H9 (cell line): ENCODE measurements at regions not wholly inside any gene's neighbourhood (a gene's known extent, or its start where the extent isn't known, plus 50 kb on each side); places are given as distances from the start of the nearest gene placed in this dataset.

Experiments
- DNase-seq: peaks from one replicate; pipeline ENCODE4 v3.0.0-alpha.2; 2017
- H2AFZ ChIP-seq: one replicate; pipeline ENCODE4 v1.6.1; 2013; ENCODE audit warnings: mild to moderate bottlenecking, low read length, control low read depth, moderate library complexity
- H2AK5ac ChIP-seq: 2 replicates; pipeline ENCODE4 v1.6.1; 2013; ENCODE audit warnings: low read length, control low read depth, mixed read lengths; ENCODE audit not compliant: insufficient read length
- H2BK120ac ChIP-seq: one replicate; pipeline ENCODE4 v1.6.1; 2013; ENCODE audit warnings: low read depth, mild to moderate bottlenecking, low read length, control low read depth, inconsistent platforms; ENCODE audit not compliant: poor library complexity, severe bottlenecking
- H2BK12ac ChIP-seq: 2 replicates; pipeline ENCODE4 v1.6.1; 2013; ENCODE audit warnings: low read length, control low read depth, mixed read lengths, low read depth; ENCODE audit not compliant: insufficient read length
- H2BK15ac ChIP-seq: 2 replicates; pipeline ENCODE4 v1.6.1; 2013; ENCODE audit warnings: low read depth, low read length, control low read depth
- H2BK20ac ChIP-seq: one replicate; pipeline ENCODE4 v1.6.1; 2013; ENCODE audit warnings: low read depth, mild to moderate bottlenecking, low read length, control low read depth, inconsistent platforms; ENCODE audit not compliant: poor library complexity, severe bottlenecking
- H2BK5ac ChIP-seq: 2 replicates; pipeline ENCODE4 v1.6.1; 2013; ENCODE audit warnings: low read length, control low read depth, mixed read lengths; ENCODE audit not compliant: insufficient read length
- H3K14ac ChIP-seq: 2 replicates; pipeline ENCODE4 v1.6.1; 2013; ENCODE audit warnings: low read length, control low read depth; ENCODE audit not compliant: insufficient read depth
- H3K18ac ChIP-seq: 2 replicates; pipeline ENCODE4 v1.6.1; 2013; ENCODE audit warnings: low read depth, mild to moderate bottlenecking, mixed read lengths, low read length, control low read depth; ENCODE audit not compliant: insufficient read length
- H3K23ac ChIP-seq: 2 replicates; pipeline ENCODE4 v1.6.1; 2013; ENCODE audit warnings: low read length, control low read depth, mixed read lengths, low read depth; ENCODE audit not compliant: insufficient read length
- H3K23me2 ChIP-seq: 2 replicates; pipeline ENCODE4 v1.6.1; 2013; ENCODE audit warnings: low read depth, mild to moderate bottlenecking, mixed read lengths, low read length, control low read depth; ENCODE audit not compliant: insufficient read length, poor library complexity, severe bottlenecking
- H3K27ac ChIP-seq: 2 replicates; pipeline ENCODE4 v1.5.1; 2013; ENCODE audit warnings: low read length, control low read depth, mixed read lengths, low read depth; ENCODE audit not compliant: insufficient read length
- H3K27me3 ChIP-seq: 2 replicates; pipeline ENCODE4 v1.6.1; 2013; ENCODE audit warnings: low read length, control low read depth, inconsistent platforms; ENCODE audit not compliant: insufficient read depth
- H3K4ac ChIP-seq: 2 replicates; pipeline ENCODE4 v1.6.1; 2013; ENCODE audit warnings: low read depth, mild to moderate bottlenecking, control low read depth, inconsistent platforms, low read length, moderate library complexity
- H3K4me1 ChIP-seq: 2 replicates; pipeline ENCODE4 v1.6.1; 2013; ENCODE audit warnings: low read length, control low read depth, inconsistent platforms; ENCODE audit not compliant: insufficient read depth
- H3K4me2 ChIP-seq: 2 replicates; pipeline ENCODE4 v1.6.1; 2013; ENCODE audit warnings: low read length, control low read depth, mixed read lengths; ENCODE audit not compliant: insufficient read length, insufficient read depth
- H3K56ac ChIP-seq: 2 replicates; pipeline ENCODE4 v1.6.1; 2013; ENCODE audit warnings: low read depth, mild to moderate bottlenecking, mixed read lengths, low read length, control low read depth; ENCODE audit not compliant: insufficient read length
- H3K79me1 ChIP-seq: 2 replicates; pipeline ENCODE4 v1.6.1; 2013; ENCODE audit warnings: low read depth, mild to moderate bottlenecking, moderate library complexity, low read length, control low read depth, inconsistent platforms; ENCODE audit not compliant: insufficient read depth, poor library complexity, severe bottlenecking
- H3K79me2 ChIP-seq: 2 replicates; pipeline ENCODE4 v1.6.1; 2013; ENCODE audit warnings: low read length, control low read depth, inconsistent platforms; ENCODE audit not compliant: insufficient read depth
- H3K9ac ChIP-seq: 2 replicates; pipeline ENCODE4 v1.6.1; 2013; ENCODE audit warnings: low read length, control low read depth, mixed read lengths; ENCODE audit not compliant: insufficient read length; ENCODE audit errors: extremely low read depth
- H3K9me3 ChIP-seq: one replicate; pipeline ENCODE4 v1.6.1; 2013; ENCODE audit warnings: low read depth, low read length, inconsistent platforms; ENCODE audit not compliant: control insufficient read depth
- H3T11ph ChIP-seq: one replicate; pipeline ENCODE4 v1.6.1; 2013; ENCODE audit warnings: mild to moderate bottlenecking, low read length, control low read depth, inconsistent platforms
- H4K20me1 ChIP-seq: one replicate; pipeline ENCODE4 v1.6.1; 2013; ENCODE audit not compliant: control insufficient read depth, insufficient read length, insufficient read depth
- H4K5ac ChIP-seq: 2 replicates; pipeline ENCODE4 v1.6.1; 2013; ENCODE audit warnings: low read depth, mild to moderate bottlenecking, mixed read lengths, low read length, control low read depth; ENCODE audit not compliant: insufficient read length
- H4K8ac ChIP-seq: replicated peaks from 2 replicates; pipeline ENCODE4 v1.6.1; 2013; ENCODE audit warnings: low read length, control low read depth, mixed read lengths, low read depth; ENCODE audit not compliant: insufficient read length
- H4K91ac ChIP-seq: 2 replicates; pipeline ENCODE4 v1.6.1; 2013; ENCODE audit warnings: low read depth, mild to moderate bottlenecking, moderate library complexity, mixed read lengths, low read length, control low read depth; ENCODE audit not compliant: insufficient read length
- H3K27ac Mint-ChIP-seq, 3 experiments: 2 replicates in 2 of 3; 3 replicates in 1 of 3; pipeline ENCODE4 v1.8.0; 2020 to 2021; ENCODE audit warnings: mixed read lengths in 3 of 3, mild to moderate bottlenecking in 1 of 3, moderate library complexity in 1 of 3
- H3K27me3 Mint-ChIP-seq: 2 replicates; pipeline ENCODE4 v1.8.0; 2021; ENCODE audit warnings: low read depth, mild to moderate bottlenecking, moderate library complexity, mixed read lengths
- H3K36me3 Mint-ChIP-seq, 3 experiments: 2 replicates in 2 of 3; 3 replicates in 1 of 3; pipeline ENCODE4 v1.8.0; 2020 to 2021; ENCODE audit warnings: low read depth in 3 of 3, mixed read lengths in 3 of 3; ENCODE audit not compliant: insufficient read depth in 1 of 3
- H3K4me1 Mint-ChIP-seq, 2 experiments: 2 replicates each; pipeline ENCODE4 v1.8.0; 2020; ENCODE audit warnings: mixed read lengths in 2 of 2
- H3K4me3 Mint-ChIP-seq, 2 experiments: 2 replicates in 1 of 2; 3 replicates in 1 of 2; pipeline ENCODE4 v1.8.0; 2020 to 2021; ENCODE audit warnings: mild to moderate bottlenecking in 2 of 2, mixed read lengths in 2 of 2, moderate library complexity in 1 of 2
- H3K9me3 Mint-ChIP-seq, 2 experiments: 2 replicates in 1 of 2; 3 replicates in 1 of 2; pipeline ENCODE4 v1.8.0; 2020; ENCODE audit warnings: mild to moderate bottlenecking in 2 of 2, mixed read lengths in 2 of 2, moderate library complexity in 1 of 2
- WGBS: extraction: QIAGEN DNeasy Blood & Tissue Kit; methylation state at CpG from one replicate; pipeline ENCODE4 v1.1.7; 2013; ENCODE audit warnings: missing lambda C conversion rate, low lambda C conversion rate, mixed read lengths; ENCODE audit not compliant: insufficient read length; ENCODE audit errors: extremely low coverage; 5-methylcytosine and 5-hydroxymethylcytosine counted together
- TF ChIP-seq, protein P1 (sequence below): fragments of 200-600 bp; sonication (generic); conservative IDR thresholded peaks from 3 replicates; pipeline ENCODE4 v1.8.0; 2021; ENCODE audit warnings: antibody characterized with exemption, mild to moderate bottlenecking

DNA sequence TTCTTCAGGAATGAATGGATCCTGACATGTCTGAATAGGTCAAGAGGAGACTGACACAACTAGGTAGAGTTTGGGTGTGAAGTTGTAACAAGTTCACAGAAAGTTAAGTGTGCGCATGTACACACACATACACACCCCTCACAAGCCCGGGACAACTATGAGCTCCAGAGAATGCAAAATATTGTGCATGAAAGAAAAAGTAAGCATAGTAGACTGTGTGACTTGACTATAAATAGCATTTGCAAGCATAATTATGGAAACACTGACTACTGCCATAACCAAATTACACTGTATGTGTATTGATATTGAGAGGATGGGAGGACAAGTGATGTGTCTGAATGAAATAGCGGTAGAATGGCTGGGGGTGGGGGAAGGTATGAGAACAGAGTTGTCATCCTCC lies 157.1 kb upstream of the NCK2 start:
- H3K18ac ChIP-seq: no peak overlapping the region
- no peak overlapping the region for H3T11ph ChIP-seq
- peaks cover 20 to 28% of the 10 kb centered on the region in 2 experiments for H3K9me3 Mint-ChIP-seq
- H3K27ac ChIP-seq: no peak overlapping the region
- H2BK15ac ChIP-seq: no peak overlapping the region
- no peak overlapping the region for H4K8ac ChIP-seq
- H3K9me3 ChIP-seq: no peaks in the 10 kb centered on the region
- peaks cover 3 to 24% (median 4%) of the 10 kb centered on the region in 3 experiments; a peak in 6 of 7 replicates for H3K36me3 Mint-ChIP-seq
- no peak overlapping the region for H2AK5ac ChIP-seq
- H3K27ac Mint-ChIP-seq: no peak overlapping the region
- no peak overlapping the region for H2BK12ac ChIP-seq
- H3K27me3 ChIP-seq: no peaks in the 10 kb centered on the region
- peaks cover 1% of the 10 kb centered on the region; the same call in 1 of the 2 replicates for H3K4me1 ChIP-seq
- H3K23me2 ChIP-seq: no peaks in the 10 kb centered on the region
- H4K20me1 ChIP-seq: no peaks in the 10 kb centered on the region
- H2BK20ac ChIP-seq: no peak overlapping the region
- no peak overlapping the region for H3K14ac ChIP-seq
- no peaks in the 10 kb centered on the region for H3K79me2 ChIP-seq
- no peak overlapping the region for H3K4me2 ChIP-seq
- no peaks in the 10 kb centered on the region for H3K79me1 ChIP-seq
- H4K5ac ChIP-seq: no peak overlapping the region
- DNase-seq: no peak
- peaks cover 19 to 23% of the 10 kb centered on the region in 2 experiments for H3K4me1 Mint-ChIP-seq
- H3K56ac ChIP-seq: no peak overlapping the region
- no peak overlapping the region for H3K4ac ChIP-seq
- no peak overlapping the region for H2BK120ac ChIP-seq
- no peak overlapping the region for H3K23ac ChIP-seq
- no peak overlapping the region for H2AFZ ChIP-seq
- no CpG with 5 or more reads among the region's 3 CpGs for WGBS
- H3K4me3 Mint-ChIP-seq: no peak overlapping the region
- TF ChIP-seq, protein P1, sequence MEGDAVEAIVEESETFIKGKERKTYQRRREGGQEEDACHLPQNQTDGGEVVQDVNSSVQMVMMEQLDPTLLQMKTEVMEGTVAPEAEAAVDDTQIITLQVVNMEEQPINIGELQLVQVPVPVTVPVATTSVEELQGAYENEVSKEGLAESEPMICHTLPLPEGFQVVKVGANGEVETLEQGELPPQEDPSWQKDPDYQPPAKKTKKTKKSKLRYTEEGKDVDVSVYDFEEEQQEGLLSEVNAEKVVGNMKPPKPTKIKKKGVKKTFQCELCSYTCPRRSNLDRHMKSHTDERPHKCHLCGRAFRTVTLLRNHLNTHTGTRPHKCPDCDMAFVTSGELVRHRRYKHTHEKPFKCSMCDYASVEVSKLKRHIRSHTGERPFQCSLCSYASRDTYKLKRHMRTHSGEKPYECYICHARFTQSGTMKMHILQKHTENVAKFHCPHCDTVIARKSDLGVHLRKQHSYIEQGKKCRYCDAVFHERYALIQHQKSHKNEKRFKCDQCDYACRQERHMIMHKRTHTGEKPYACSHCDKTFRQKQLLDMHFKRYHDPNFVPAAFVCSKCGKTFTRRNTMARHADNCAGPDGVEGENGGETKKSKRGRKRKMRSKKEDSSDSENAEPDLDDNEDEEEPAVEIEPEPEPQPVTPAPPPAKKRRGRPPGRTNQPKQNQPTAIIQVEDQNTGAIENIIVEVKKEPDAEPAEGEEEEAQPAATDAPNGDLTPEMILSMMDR: no peak
- peaks cover 2% of the 10 kb centered on the region; the same call in 1 of the 2 replicates for H3K27me3 Mint-ChIP-seq
- H4K91ac ChIP-seq: no peak overlapping the region
- no peak overlapping the region for H3K9ac ChIP-seq
- no peak overlapping the region for H2BK5ac ChIP-seq
